PC-3 (cell line): ENCODE measurements at regions not wholly inside any gene's neighbourhood (a gene's known extent, or its start where the extent isn't known, plus 50 kb on each side); places are given as distances from the start of the nearest gene placed in this dataset.

Experiments used
- CTCF ChIP-seq: fragments of 300-600 bp; sonication (generic); conservative IDR thresholded peaks from 2 replicates; pipeline ENCODE4 v1.5.1; 2017; ENCODE audit warnings: antibody characterized with exemption, low read depth, mild to moderate bottlenecking, low read length
- EZH2 ChIP-seq: fragments of 300-600 bp; sonication (generic); IDR thresholded peaks from one replicate; pipeline ENCODE4 v1.6.1; 2017; ENCODE audit warnings: antibody characterized with exemption, mild to moderate bottlenecking, low read length; ENCODE audit not compliant: unreplicated experiment
- EZH2phosphoT487 ChIP-seq: fragments of 300-600 bp; sonication (generic); IDR thresholded peaks from 2 replicates; pipeline ENCODE4 v1.6.1; 2018; ENCODE audit warnings: mild to moderate bottlenecking, antibody characterized with exemption, low read length, borderline replicate concordance

- no peak for TF ChIP-seq CTCF
- no peak for TF ChIP-seq EZH2phosphoT487
- TF ChIP-seq EZH2 = no peak
Measured at GRCh38 chr1:208907790-208908189, 663.6 kb upstream of the PLXNA2 start.
